GM12865 (cell line): ENCODE measurements at regions not wholly inside any gene's neighbourhood (a gene's known extent, or its start where the extent isn't known, plus 50 kb on each side); places are given as distances from the start of the nearest gene placed in this dataset.
A peak's percentile ranks its signal among the peaks of the same experiment; 100 is the strongest.

Experiments used
- DNase-seq: peaks from one replicate; pipeline ENCODE4 v3.0.0; 2010; ENCODE audit warnings: low read depth
- H3K4me3 ChIP-seq: 2 replicates; pipeline ENCODE4 v1.5.1; 2011; ENCODE audit warnings: mild to moderate bottlenecking, low read depth, low read length, control low read depth
- TF ChIP-seq, protein P1 (sequence below): IDR thresholded peaks from 2 replicates; pipeline ENCODE4 v1.5.1; 2011; ENCODE audit warnings: low read length, control low read depth, low read depth, inconsistent platforms; ENCODE audit not compliant: insufficient read depth; ENCODE audit errors: missing control alignments

DNA sequence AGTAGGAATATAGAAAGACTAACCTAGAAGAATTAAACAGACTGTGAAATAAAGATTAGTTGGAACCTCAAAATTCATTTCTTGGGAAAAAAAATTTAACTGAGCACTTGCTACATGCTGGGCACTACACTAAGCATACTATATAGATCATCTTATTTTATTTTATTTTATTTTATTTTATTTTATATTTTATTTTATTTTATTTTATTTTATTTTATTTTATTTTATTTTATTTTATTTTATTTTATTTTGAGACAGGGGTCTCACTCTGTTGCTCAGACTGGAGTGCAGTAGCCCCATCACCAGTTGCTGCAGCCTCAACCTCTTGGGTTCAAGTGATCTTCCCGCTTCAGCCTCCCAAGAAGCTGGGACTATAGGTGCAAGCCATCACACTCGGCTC, 74.5 kb upstream of the DSC1 start:
- no peak for DNase-seq
- TF ChIP-seq, protein P1, sequence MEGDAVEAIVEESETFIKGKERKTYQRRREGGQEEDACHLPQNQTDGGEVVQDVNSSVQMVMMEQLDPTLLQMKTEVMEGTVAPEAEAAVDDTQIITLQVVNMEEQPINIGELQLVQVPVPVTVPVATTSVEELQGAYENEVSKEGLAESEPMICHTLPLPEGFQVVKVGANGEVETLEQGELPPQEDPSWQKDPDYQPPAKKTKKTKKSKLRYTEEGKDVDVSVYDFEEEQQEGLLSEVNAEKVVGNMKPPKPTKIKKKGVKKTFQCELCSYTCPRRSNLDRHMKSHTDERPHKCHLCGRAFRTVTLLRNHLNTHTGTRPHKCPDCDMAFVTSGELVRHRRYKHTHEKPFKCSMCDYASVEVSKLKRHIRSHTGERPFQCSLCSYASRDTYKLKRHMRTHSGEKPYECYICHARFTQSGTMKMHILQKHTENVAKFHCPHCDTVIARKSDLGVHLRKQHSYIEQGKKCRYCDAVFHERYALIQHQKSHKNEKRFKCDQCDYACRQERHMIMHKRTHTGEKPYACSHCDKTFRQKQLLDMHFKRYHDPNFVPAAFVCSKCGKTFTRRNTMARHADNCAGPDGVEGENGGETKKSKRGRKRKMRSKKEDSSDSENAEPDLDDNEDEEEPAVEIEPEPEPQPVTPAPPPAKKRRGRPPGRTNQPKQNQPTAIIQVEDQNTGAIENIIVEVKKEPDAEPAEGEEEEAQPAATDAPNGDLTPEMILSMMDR: no peak

GRCh38 chr18:31241425-31241824, 76.5 kb upstream of the DSG1 start:
- H3K4me3 ChIP-seq: no peak overlapping the region
- DNase-seq: no peak
- TF ChIP-seq, protein P1: no peak

More for the DNA sequence above, 74.5 kb upstream of the DSC1 start:
- no peak overlapping the region for H3K4me3 ChIP-seq

- no peak for DNase-seq
- H3K4me3 ChIP-seq: no peak overlapping the region
- TF ChIP-seq, protein P1: no peak
Observed at GRCh38 chr18:31241900-31242409, 76.0 kb upstream of the DSG1 start.

GRCh38 chr18:31243740-31244512, 74.0 kb upstream of the DSG1 start:
- no peak overlapping the region for H3K4me3 ChIP-seq
- no peak for DNase-seq
- TF ChIP-seq, protein P1: no peak

DNA sequence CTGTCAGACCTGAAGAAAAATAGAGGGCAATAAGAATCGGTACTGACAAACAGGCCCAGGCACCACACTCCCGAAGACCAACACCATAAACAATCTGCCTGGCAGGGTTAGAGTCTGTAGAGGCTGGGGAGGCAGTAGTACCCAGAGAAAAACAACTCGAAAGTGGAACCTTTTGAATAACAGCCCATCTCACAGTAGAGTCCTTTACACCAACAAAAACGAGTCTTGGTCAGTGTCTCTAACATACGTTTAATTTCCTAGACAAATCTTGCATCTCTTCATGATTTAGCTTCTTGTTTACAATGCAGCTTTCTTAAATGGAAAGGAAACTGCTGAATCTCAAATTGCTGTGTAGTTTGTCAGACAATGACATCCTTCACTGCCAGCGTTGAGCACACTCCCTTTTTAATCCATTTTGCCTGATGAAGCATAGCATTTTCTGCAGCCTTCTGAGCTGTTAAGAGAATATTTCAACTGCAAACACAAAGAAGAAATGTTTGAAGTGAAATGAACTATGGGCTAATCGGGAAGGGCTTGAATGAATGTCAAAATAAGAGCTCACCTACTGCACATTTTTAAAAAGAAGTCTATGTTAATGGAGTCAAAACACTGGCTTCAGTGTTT, 73.1 kb upstream of the DSG1 start:
- TF ChIP-seq, protein P1: no peak
- no peak for DNase-seq

GRCh38 chr18:31245820-31246219, 72.1 kb upstream of the DSG1 start:
- peak; percentile 69 for DNase-seq
- TF ChIP-seq, protein P1: no peak
- no peak overlapping the region for H3K4me3 ChIP-seq

More for the DNA sequence above, 73.1 kb upstream of the DSG1 start:
- H3K4me3 ChIP-seq: peak overlapping the region; percentile 30
